ENCODE measurements at regions not wholly inside any gene's neighbourhood (a gene's known extent, or its start where the extent isn't known, plus 50 kb on each side); places are given as distances from the start of the nearest gene placed in this dataset.

GRCh38 chr6:170211404-170212025 is 79.4 kb downstream of the DLL1 start:
- H3K4me1 ChIP-seq (ENCODE audit: insufficient read depth) = no peaks in the 10 kb centered on the region
- no peak overlapping the region for H2AFZ ChIP-seq
- no peaks in the 10 kb centered on the region for H3K9me3 ChIP-seq (ENCODE audit: low read depth)
- H3K9me2 ChIP-seq (ENCODE audit: insufficient read depth) = no peaks in the 10 kb centered on the region
- H3K9ac ChIP-seq = no peak overlapping the region
- no peak for DNase-seq
- TF ChIP-seq EZH2phosphoT487 (IDR thresholded peaks at IDR 0.05; ENCODE audit: insufficient read depth, low read depth) = no peak
- TF ChIP-seq EZH2 (IDR thresholded peaks at IDR 0.05; ENCODE audit: insufficient read depth, poor library complexity, severe bottlenecking) = no peak
- WGBS, 2 experiments (ENCODE audit: low coverage in 1 of 2, low lambda C conversion rate in 2 of 2, missing lambda C conversion rate in 2 of 2) = 59 to 64% methylated on average over 14 of the region's 14 CpGs
- no peaks in the 10 kb centered on the region for H3K79me2 ChIP-seq (ENCODE audit: insufficient read depth)
- no peak overlapping the region for H3K27ac ChIP-seq
- H3K4me2 ChIP-seq (ENCODE audit: unreplicated experiment) = no peak overlapping the region
- H3K4me3 ChIP-seq = no peak overlapping the region
- H4K20me1 ChIP-seq (ENCODE audit: insufficient read depth) = no peaks in the 10 kb centered on the region
- no peaks in the 10 kb centered on the region for H3K27me3 ChIP-seq (replicated peaks; ENCODE audit: insufficient read depth)
- no peaks in the 10 kb centered on the region for H3K36me3 ChIP-seq (ENCODE audit: low read depth)
- in situ Hi-C loops (cut with MboI) = no loop called here
- H3F3A ChIP-seq (ENCODE audit: insufficient read depth) = no peaks in the 10 kb centered on the region

GRCh38 chr6:170210651-170211403 is 80.1 kb downstream of the DLL1 start:
- H3K36me3 ChIP-seq (ENCODE audit: low read depth) = no peaks in the 10 kb centered on the region
- in situ Hi-C loops (cut with MboI) = no loop called here
- 59 to 62% methylated on average over 11 of the region's 11 CpGs for WGBS, 2 experiments (ENCODE audit: low coverage in 1 of 2, low lambda C conversion rate in 2 of 2, missing lambda C conversion rate in 2 of 2)
- no peak overlapping the region for H3K9ac ChIP-seq
- no peak overlapping the region for H2AFZ ChIP-seq
- no peaks in the 10 kb centered on the region for H3K4me1 ChIP-seq (ENCODE audit: insufficient read depth)
- H3K4me2 ChIP-seq (ENCODE audit: unreplicated experiment) = no peak overlapping the region
- no peak for DNase-seq
- no peaks in the 10 kb centered on the region for H3K9me2 ChIP-seq (ENCODE audit: insufficient read depth)
- H3F3A ChIP-seq (ENCODE audit: insufficient read depth) = no peaks in the 10 kb centered on the region
- H3K27me3 ChIP-seq (replicated peaks; ENCODE audit: insufficient read depth) = no peaks in the 10 kb centered on the region
- H3K79me2 ChIP-seq (ENCODE audit: insufficient read depth) = no peaks in the 10 kb centered on the region
- H4K20me1 ChIP-seq (ENCODE audit: insufficient read depth) = no peaks in the 10 kb centered on the region
- no peak for TF ChIP-seq EZH2 (IDR thresholded peaks at IDR 0.05; ENCODE audit: insufficient read depth, poor library complexity, severe bottlenecking)
- no peak for TF ChIP-seq EZH2phosphoT487 (IDR thresholded peaks at IDR 0.05; ENCODE audit: insufficient read depth, low read depth)
- no peak overlapping the region for H3K4me3 ChIP-seq
- no peaks in the 10 kb centered on the region for H3K9me3 ChIP-seq (ENCODE audit: low read depth)
- no peak overlapping the region for H3K27ac ChIP-seq

- in situ Hi-C loops (cut with MboI) = no loop called here
- Histone ChIP-seq H3K4me1 (ENCODE audit: insufficient read depth) (no peaks in the 10 kb centered on the region), H3K9me2 (ENCODE audit: insufficient read depth) (no peaks in the 10 kb centered on the region), H3F3A (ENCODE audit: insufficient read depth) (no peaks in the 10 kb centered on the region), H3K4me3 (no peak overlapping the region), H3K27ac (no peak overlapping the region), H2AFZ (no peak overlapping the region), H3K36me3 (ENCODE audit: low read depth) (no peaks in the 10 kb centered on the region), H3K9ac (no peak overlapping the region), H3K79me2 (ENCODE audit: insufficient read depth) (no peaks in the 10 kb centered on the region), H3K4me2 (ENCODE audit: unreplicated experiment) (no peak overlapping the region), H3K9me3 (ENCODE audit: low read depth) (no peaks in the 10 kb centered on the region), H4K20me1 (ENCODE audit: insufficient read depth) (no peaks in the 10 kb centered on the region), H3K27me3 (replicated peaks; ENCODE audit: insufficient read depth) (no peaks in the 10 kb centered on the region)
- no peak for DNase-seq
- 71 to 72% methylated on average over 20 of the region's 20 CpGs for WGBS, 2 experiments (ENCODE audit: low coverage in 1 of 2, low lambda C conversion rate in 2 of 2, missing lambda C conversion rate in 2 of 2)
- TF ChIP-seq EZH2phosphoT487 (IDR thresholded peaks at IDR 0.05; ENCODE audit: insufficient read depth, low read depth) = no peak
Observed at GRCh38 chr6:170210026-170210390, 80.9 kb downstream of the DLL1 start.

- no peak overlapping the region for H3K4me2 ChIP-seq (ENCODE audit: unreplicated experiment)
- DNase-seq = no peak
- H3K4me3 ChIP-seq = no peak overlapping the region
- no peak overlapping the region for H3K27ac ChIP-seq
- no peaks in the 10 kb centered on the region for H3K36me3 ChIP-seq (ENCODE audit: low read depth)
- no peak overlapping the region for H2AFZ ChIP-seq
- H3K79me2 ChIP-seq (ENCODE audit: insufficient read depth) = no peaks in the 10 kb centered on the region
- 53 to 68% methylated on average over 20 to 22 of the region's 22 CpGs for WGBS, 2 experiments (ENCODE audit: low coverage in 1 of 2, low lambda C conversion rate in 2 of 2, missing lambda C conversion rate in 2 of 2)
- H3K4me1 ChIP-seq (ENCODE audit: insufficient read depth) = no peaks in the 10 kb centered on the region
- H3K9me3 ChIP-seq (ENCODE audit: low read depth) = no peaks in the 10 kb centered on the region
- H3K27me3 ChIP-seq (replicated peaks; ENCODE audit: insufficient read depth) = no peaks in the 10 kb centered on the region
- H4K20me1 ChIP-seq (ENCODE audit: insufficient read depth) = no peaks in the 10 kb centered on the region
- H3F3A ChIP-seq (ENCODE audit: insufficient read depth) = no peaks in the 10 kb centered on the region
- in situ Hi-C loops (cut with MboI) = no loop called here
- H3K9me2 ChIP-seq (ENCODE audit: insufficient read depth) = no peaks in the 10 kb centered on the region
- TF ChIP-seq EZH2phosphoT487 (IDR thresholded peaks at IDR 0.05; ENCODE audit: insufficient read depth, low read depth) (no peak), EZH2 (IDR thresholded peaks at IDR 0.05; ENCODE audit: insufficient read depth, poor library complexity, severe bottlenecking) (no peak)
- no peak overlapping the region for H3K9ac ChIP-seq
Observed at GRCh38 chr6:170209354-170210025, 81.4 kb downstream of the DLL1 start.
